H1 (cell line): ENCODE measurements at regions not wholly inside any gene's neighbourhood (a gene's known extent, or its start where the extent isn't known, plus 50 kb on each side); places are given as distances from the start of the nearest gene placed in this dataset.

Experiments used
- CHD7 ChIP-seq: fragments of 300-600 bp; sonication (generic); IDR thresholded peaks from 2 replicates; pipeline ENCODE4 v1.7.1; 2012; ENCODE audit warnings: low read length, moderate library complexity, mild to moderate bottlenecking, inconsistent platforms; ENCODE audit not compliant: insufficient replicate concordance
- KDM5A ChIP-seq: fragments of 200-600 bp; IDR thresholded peaks from 2 replicates; pipeline ENCODE4 v1.7.1; 2012; ENCODE audit warnings: mild to moderate bottlenecking, low read length, inconsistent platforms, mixed read lengths
- RFX5 ChIP-seq: IDR thresholded peaks from 2 replicates; pipeline ENCODE4 v1.6.1; 2011; ENCODE audit warnings: low read depth, low read length, improper control_type of control experiment, borderline replicate concordance
- TEAD4 ChIP-seq: IDR thresholded peaks from 2 replicates; pipeline ENCODE4 v1.6.1; 2012; ENCODE audit warnings: low read depth, low read length, inconsistent platforms, mixed read lengths

GRCh38 chr5:142530904-142531303 is 155.0 kb downstream of the FGF1 start (continued):
- no peak for TF ChIP-seq CHD7
- TF ChIP-seq KDM5A = no peak
- no peak for TF ChIP-seq RFX5
- no peak for TF ChIP-seq TEAD4
